GM12864 (cell line): ENCODE measurements at regions not wholly inside any gene's neighbourhood (a gene's known extent, or its start where the extent isn't known, plus 50 kb on each side); places are given as distances from the start of the nearest gene placed in this dataset.

Experiments used
- DNase-seq: peaks from one replicate; pipeline ENCODE4 v3.0.0-alpha.2; 2011; ENCODE audit warnings: low read depth
- H3K4me3 ChIP-seq: 2 replicates; pipeline ENCODE4 v1.5.1; 2011; ENCODE audit warnings: mild to moderate bottlenecking, low read depth, low read length, control low read depth
- TF ChIP-seq, protein P1 (sequence below): IDR thresholded peaks from 2 replicates; pipeline ENCODE4 v1.5.1; 2011; ENCODE audit warnings: low read depth, mild to moderate bottlenecking, moderate library complexity, low read length, control low read depth, inconsistent platforms; ENCODE audit errors: missing control alignments

DNA sequence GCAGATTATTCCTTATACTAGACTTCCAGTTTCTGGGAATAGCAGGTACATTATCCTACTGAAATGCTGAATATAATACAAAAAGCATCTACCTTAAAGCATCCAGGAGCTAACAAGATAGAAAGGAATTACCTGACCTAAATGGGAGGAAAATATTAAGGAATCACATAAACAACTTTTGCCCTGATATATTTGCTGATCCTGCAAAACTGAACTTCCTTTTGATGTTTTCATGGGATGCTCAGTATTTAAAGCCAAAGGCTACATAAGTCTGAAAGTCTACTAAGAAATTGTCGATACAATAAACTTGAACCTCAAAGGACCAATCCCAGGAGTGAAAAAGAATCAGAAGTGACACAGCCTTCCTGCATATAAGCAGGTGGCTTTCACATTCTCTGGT is 85.6 kb upstream of the C1orf21 start:
- TF ChIP-seq, protein P1, sequence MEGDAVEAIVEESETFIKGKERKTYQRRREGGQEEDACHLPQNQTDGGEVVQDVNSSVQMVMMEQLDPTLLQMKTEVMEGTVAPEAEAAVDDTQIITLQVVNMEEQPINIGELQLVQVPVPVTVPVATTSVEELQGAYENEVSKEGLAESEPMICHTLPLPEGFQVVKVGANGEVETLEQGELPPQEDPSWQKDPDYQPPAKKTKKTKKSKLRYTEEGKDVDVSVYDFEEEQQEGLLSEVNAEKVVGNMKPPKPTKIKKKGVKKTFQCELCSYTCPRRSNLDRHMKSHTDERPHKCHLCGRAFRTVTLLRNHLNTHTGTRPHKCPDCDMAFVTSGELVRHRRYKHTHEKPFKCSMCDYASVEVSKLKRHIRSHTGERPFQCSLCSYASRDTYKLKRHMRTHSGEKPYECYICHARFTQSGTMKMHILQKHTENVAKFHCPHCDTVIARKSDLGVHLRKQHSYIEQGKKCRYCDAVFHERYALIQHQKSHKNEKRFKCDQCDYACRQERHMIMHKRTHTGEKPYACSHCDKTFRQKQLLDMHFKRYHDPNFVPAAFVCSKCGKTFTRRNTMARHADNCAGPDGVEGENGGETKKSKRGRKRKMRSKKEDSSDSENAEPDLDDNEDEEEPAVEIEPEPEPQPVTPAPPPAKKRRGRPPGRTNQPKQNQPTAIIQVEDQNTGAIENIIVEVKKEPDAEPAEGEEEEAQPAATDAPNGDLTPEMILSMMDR: no peak
- DNase-seq: no peak
- H3K4me3 ChIP-seq: no peak overlapping the region

DNA sequence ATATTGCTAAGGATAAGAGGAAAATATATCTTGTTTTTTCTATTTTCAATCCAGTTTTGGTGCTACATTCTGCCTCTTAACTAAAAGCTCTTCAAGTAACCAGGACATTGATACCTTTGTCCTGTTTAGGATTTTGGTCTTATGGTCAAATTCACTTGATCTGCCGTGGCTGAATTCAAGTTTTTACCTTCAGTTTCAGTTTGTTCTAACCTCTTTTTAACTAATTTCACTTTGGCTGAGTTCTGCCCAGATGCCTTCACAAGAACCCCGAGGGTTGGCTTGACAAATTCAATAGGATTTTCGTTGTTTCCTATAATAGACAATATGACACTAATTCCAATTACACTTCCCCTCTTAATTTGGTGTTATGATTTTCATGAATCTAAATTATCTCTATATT is 84.5 kb upstream of the C1orf21 start:
- DNase-seq: peak; percentile 10
- H3K4me3 ChIP-seq: no peak overlapping the region; the same call in 1 of the 2 replicates
- TF ChIP-seq, protein P1: no peak

DNA sequence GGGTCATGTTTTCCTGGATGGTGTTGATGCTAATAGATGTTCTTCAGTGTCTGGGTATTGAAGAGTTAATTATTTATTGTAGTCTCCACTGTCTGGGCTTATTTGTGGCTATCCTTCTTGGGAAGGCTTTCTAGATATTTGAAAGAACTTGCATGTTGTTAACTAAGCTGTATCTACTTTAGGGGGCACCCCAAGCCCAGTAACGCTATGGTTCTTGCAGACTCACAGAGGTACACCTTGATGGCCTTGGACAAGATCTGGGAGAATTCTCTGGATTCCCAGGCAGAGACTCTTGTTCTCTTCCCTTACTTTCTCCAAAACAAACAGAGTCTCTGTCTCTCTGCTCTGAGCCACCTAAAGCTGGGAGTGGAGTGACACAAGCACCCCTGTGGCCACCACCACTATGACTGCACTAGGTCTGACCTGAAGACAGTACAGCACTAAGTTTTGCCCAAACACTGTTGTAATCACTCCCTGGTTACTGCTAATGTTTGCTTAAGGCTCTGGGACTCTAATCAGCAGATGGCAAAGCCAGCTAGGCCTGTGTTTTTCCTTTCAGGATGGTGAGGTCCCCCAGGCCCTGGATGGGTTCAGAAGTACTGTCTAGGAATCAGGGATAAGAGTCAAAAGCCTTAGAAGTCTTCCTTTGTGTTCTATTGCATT is 76.5 kb upstream of the C1orf21 start:
- TF ChIP-seq, protein P1: no peak
- H3K4me3 ChIP-seq: no peak overlapping the region
- DNase-seq: no peak

DNA sequence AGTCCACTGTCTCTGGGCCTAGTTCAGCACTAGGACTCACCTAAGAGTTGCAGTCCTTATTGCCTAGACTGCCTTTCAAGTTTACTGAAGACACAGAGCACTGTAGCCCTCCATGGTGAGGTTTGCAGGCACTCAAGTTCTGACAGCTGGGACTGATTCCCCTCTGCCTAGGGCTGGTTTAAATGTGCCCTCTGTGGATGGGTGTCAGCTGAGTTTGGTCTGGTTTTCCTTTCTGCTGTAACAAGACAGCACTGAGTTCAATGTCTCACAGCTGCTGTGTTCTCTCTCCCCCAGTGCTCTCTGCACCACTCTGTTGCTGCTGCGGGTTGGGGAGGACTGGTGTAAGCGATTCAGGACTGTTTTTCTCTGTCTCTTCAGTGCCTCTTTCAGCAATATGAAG is 75.2 kb upstream of the C1orf21 start:
- TF ChIP-seq, protein P1: no peak
- DNase-seq: no peak
- H3K4me3 ChIP-seq: no peak overlapping the region

DNA sequence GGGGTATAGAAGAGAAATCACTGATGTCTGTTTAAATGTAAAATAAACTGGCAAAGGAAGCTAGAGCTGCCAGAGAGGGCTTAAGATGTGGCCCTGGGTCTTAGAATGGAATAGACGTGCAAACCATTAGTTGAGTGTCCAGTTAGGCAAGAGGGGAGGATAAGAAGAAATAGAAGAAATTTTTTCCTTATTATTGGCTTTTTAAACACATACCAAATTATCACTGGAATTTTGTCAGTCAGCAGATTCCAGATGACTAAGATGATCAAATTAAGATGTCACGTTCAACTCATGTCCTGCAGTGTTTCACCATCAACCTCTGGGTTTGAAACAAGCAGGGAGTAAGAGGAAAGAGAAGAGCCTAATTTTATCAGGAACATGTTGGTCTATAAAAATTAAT is 71.6 kb upstream of the C1orf21 start:
- TF ChIP-seq, protein P1: no peak
- DNase-seq: no peak

DNA sequence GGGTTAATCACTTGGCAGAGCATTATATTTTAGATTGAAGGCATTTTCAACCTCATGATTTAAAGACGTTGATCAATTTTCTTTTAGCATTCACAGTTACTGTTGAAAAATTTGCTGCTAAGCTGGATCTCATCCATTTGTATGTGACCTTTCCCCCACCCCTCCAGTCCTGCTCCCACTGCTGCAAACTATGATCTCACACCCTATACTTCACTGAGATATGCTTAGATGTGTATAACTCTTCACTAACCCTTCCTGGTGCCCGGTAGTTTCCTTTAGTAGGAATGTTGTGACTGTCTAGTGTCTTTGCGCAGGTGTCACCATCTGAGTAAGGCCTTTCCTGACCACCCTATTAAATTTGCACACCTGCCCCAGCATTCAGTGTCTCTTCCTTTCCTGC is 67.0 kb upstream of the C1orf21 start:
- no peak for DNase-seq
- H3K4me3 ChIP-seq: no peak overlapping the region
- TF ChIP-seq, protein P1: no peak

More for the DNA sequence above, 71.6 kb upstream of the C1orf21 start:
- H3K4me3 ChIP-seq: no peak overlapping the region

DNA sequence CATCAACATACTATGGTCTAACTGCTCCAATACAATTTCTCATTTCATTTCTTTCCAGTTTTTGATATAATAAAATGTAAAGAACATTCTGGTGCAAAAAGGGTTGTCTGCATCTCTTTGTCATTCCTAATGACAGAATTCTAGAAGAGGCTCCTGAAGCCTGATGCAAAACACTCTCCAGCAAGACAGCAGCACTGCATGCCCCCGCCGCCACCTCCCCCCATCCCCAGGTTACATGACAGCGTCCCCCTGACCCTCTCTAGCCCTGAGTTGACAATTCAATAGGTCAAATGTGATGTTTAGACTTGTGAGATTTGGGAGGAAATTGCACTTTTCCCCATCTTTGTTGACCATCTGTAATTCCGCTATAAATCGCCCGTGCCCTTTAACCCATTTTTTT is 64.6 kb upstream of the C1orf21 start:
- TF ChIP-seq, protein P1: no peak
- DNase-seq: no peak
- H3K4me3 ChIP-seq: no peak overlapping the region
